ENCODE measurements at regions not wholly inside any gene's neighbourhood (a gene's known extent, or its start where the extent isn't known, plus 50 kb on each side); places are given as distances from the start of the nearest gene placed in this dataset.

- TF ChIP-seq CTCF (IDR thresholded peaks at IDR 0.05) (no peak), ZFX (IDR thresholded peaks at IDR 0.05; ENCODE audit: borderline replicate concordance) (no peak)
These were observed 1864.8 kb downstream of the MAT2B start for GRCh38 chr5:165370233-165370632.
